ENCODE measurements at regions not wholly inside any gene's neighbourhood (a gene's known extent, or its start where the extent isn't known, plus 50 kb on each side); places are given as distances from the start of the nearest gene placed in this dataset.
A peak's percentile ranks its signal among the peaks of the same experiment; 100 is the strongest.

- H3K4me2 ChIP-seq (ENCODE audit: low read depth, low read length, poor library complexity, severe bottlenecking), result no peak overlapping the region
- no peak overlapping the region for H3K27ac ChIP-seq (ENCODE audit: low read length)
- no peak for DNase-seq
- no peaks in the 10 kb centered on the region; the same call in 1 of the 2 replicates for H3K9me2 ChIP-seq (replicated peaks; ENCODE audit: insufficient read depth, low read length)
- no peak overlapping the region for H3K4me3 ChIP-seq (ENCODE audit: low read length)
- H3K27me3 ChIP-seq (ENCODE audit: low read length), result no peaks in the 10 kb centered on the region
- no peaks in the 10 kb centered on the region for H4K20me1 ChIP-seq (ENCODE audit: insufficient read depth, low read depth, low read length)
- no peaks in the 10 kb centered on the region for H3K36me3 ChIP-seq (ENCODE audit: insufficient read depth, low read length)
- H2AFZ ChIP-seq (ENCODE audit: low read length), result no peak overlapping the region
- H3K9ac ChIP-seq (ENCODE audit: low read length), result no peak overlapping the region
- no peaks in the 10 kb centered on the region for H3K79me2 ChIP-seq (ENCODE audit: low read length)
- H3K9me3 ChIP-seq (ENCODE audit: low read length), result no peaks in the 10 kb centered on the region
- peaks cover 14% of the 10 kb centered on the region for H3K4me1 ChIP-seq (ENCODE audit: low read length)
Observed at GRCh38 chr9:13898957-13899356, 415.0 kb downstream of the NFIB start.

GRCh38 chr9:13896922-13897835 lies 416.8 kb downstream of the NFIB start:
- H4K20me1 ChIP-seq (ENCODE audit: insufficient read depth, low read depth, low read length), result no peaks in the 10 kb centered on the region
- no peak overlapping the region for H3K27ac ChIP-seq (ENCODE audit: low read length)
- H3K4me1 ChIP-seq (ENCODE audit: low read length), result peaks cover 14% of the 10 kb centered on the region
- no peaks in the 10 kb centered on the region for H3K79me2 ChIP-seq (ENCODE audit: low read length)
- peak; percentile 61 for DNase-seq
- H2AFZ ChIP-seq (ENCODE audit: low read length), result no peak overlapping the region
- H3K9me3 ChIP-seq (ENCODE audit: low read length), result no peaks in the 10 kb centered on the region
- H3K4me3 ChIP-seq (ENCODE audit: low read length), result no peak overlapping the region
- peak overlapping the region; percentile 27 for H3K4me2 ChIP-seq (ENCODE audit: low read depth, low read length, poor library complexity, severe bottlenecking)
- no peak overlapping the region for H3K9ac ChIP-seq (ENCODE audit: low read length)
- H3K27me3 ChIP-seq (ENCODE audit: low read length), result no peaks in the 10 kb centered on the region
- no peaks in the 10 kb centered on the region; the same call in 1 of the 2 replicates for H3K9me2 ChIP-seq (replicated peaks; ENCODE audit: insufficient read depth, low read length)
- no peaks in the 10 kb centered on the region for H3K36me3 ChIP-seq (ENCODE audit: insufficient read depth, low read length)

DNA sequence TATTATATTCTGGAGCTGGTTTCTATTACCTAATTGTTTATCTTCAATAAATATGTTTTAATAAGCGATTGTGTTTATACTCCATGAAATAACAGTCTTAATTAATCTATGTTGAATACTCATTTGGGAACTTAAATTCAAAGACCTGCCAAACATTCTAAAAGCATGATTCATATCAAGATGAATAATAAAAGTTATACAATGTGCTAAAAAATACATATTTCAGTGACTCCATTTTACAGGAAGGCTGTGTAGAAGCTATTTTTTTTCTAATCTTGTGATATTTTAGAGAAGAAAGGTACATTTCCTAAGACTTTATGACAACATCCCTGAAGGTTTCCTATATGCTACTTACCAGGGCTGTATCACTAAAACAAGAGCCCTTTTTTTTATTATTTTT lies 417.9 kb downstream of the NFIB start:
- Histone ChIP-seq H3K4me1 (ENCODE audit: low read length) (peaks cover 14% of the 10 kb centered on the region), H3K4me2 (ENCODE audit: low read depth, low read length, poor library complexity, severe bottlenecking) (no peak overlapping the region), H3K27ac (ENCODE audit: low read length) (no peak overlapping the region), H3K9me3 (ENCODE audit: low read length) (no peaks in the 10 kb centered on the region), H3K36me3 (ENCODE audit: insufficient read depth, low read length) (no peaks in the 10 kb centered on the region), H3K79me2 (ENCODE audit: low read length) (no peaks in the 10 kb centered on the region), H3K9me2 (replicated peaks; ENCODE audit: insufficient read depth, low read length) (no peaks in the 10 kb centered on the region), H4K20me1 (ENCODE audit: insufficient read depth, low read depth, low read length) (no peaks in the 10 kb centered on the region), H3K27me3 (ENCODE audit: low read length) (no peaks in the 10 kb centered on the region), H3K9ac (ENCODE audit: low read length) (no peak overlapping the region), H2AFZ (ENCODE audit: low read length) (no peak overlapping the region), H3K4me3 (ENCODE audit: low read length) (no peak overlapping the region)
- no peak for DNase-seq

DNA sequence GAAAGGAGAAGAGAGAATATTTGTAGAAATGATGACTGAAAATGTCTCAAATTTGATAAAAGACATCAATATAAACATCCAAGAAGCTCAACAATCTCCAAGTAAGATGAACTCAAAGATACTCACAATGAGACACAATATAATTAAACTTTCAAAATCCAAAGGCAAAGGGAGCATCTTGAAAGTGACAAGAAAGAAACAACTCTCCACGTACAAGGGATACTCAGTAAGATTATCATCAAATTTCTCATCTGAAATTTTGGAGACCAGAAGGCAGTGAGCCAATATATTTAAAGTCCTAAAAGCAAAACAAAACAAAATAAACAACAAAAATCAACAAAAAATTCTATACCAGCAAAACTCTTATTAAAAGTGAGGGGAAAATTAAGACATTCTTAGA lies 428.7 kb downstream of the NFIB start:
- H3K9me2 ChIP-seq (replicated peaks; ENCODE audit: insufficient read depth, low read length), result no peaks in the 10 kb centered on the region
- H3K4me1 ChIP-seq (ENCODE audit: low read length), result no peaks in the 10 kb centered on the region
- no peak for DNase-seq
- no peaks in the 10 kb centered on the region for H3K27me3 ChIP-seq (ENCODE audit: low read length)
- peaks cover 8% of the 10 kb centered on the region for H3K9me3 ChIP-seq (ENCODE audit: low read length)
- H3K79me2 ChIP-seq (ENCODE audit: low read length), result no peaks in the 10 kb centered on the region
- H3K4me3 ChIP-seq (ENCODE audit: low read length), result no peak overlapping the region
- no peak overlapping the region for H3K27ac ChIP-seq (ENCODE audit: low read length)
- H3K36me3 ChIP-seq (ENCODE audit: insufficient read depth, low read length), result no peaks in the 10 kb centered on the region
- H4K20me1 ChIP-seq (ENCODE audit: insufficient read depth, low read depth, low read length), result no peaks in the 10 kb centered on the region
- no peak overlapping the region for H3K4me2 ChIP-seq (ENCODE audit: low read depth, low read length, poor library complexity, severe bottlenecking)
- H2AFZ ChIP-seq (ENCODE audit: low read length), result no peak overlapping the region
- no peak overlapping the region for H3K9ac ChIP-seq (ENCODE audit: low read length)

- H3K9ac ChIP-seq (ENCODE audit: low read length), result no peak overlapping the region
- no peaks in the 10 kb centered on the region for H4K20me1 ChIP-seq (ENCODE audit: insufficient read depth, low read depth, low read length)
- H3K9me3 ChIP-seq (ENCODE audit: low read length), result peaks cover 4% of the 10 kb centered on the region
- H3K36me3 ChIP-seq (ENCODE audit: insufficient read depth, low read length), result no peaks in the 10 kb centered on the region
- H3K27me3 ChIP-seq (ENCODE audit: low read length), result no peaks in the 10 kb centered on the region
- DNase-seq, result no peak
- H3K4me1 ChIP-seq (ENCODE audit: low read length), result peaks cover 13% of the 10 kb centered on the region
- no peak overlapping the region for H3K27ac ChIP-seq (ENCODE audit: low read length)
- H3K4me2 ChIP-seq (ENCODE audit: low read depth, low read length, poor library complexity, severe bottlenecking), result no peak overlapping the region
- no peaks in the 10 kb centered on the region for H3K79me2 ChIP-seq (ENCODE audit: low read length)
- no peak overlapping the region for H3K4me3 ChIP-seq (ENCODE audit: low read length)
- H2AFZ ChIP-seq (ENCODE audit: low read length), result no peak overlapping the region
- H3K9me2 ChIP-seq (replicated peaks; ENCODE audit: insufficient read depth, low read length), result no peaks in the 10 kb centered on the region
Observed at GRCh38 chr9:13879981-13880380, 434.0 kb downstream of the NFIB start.

DNA sequence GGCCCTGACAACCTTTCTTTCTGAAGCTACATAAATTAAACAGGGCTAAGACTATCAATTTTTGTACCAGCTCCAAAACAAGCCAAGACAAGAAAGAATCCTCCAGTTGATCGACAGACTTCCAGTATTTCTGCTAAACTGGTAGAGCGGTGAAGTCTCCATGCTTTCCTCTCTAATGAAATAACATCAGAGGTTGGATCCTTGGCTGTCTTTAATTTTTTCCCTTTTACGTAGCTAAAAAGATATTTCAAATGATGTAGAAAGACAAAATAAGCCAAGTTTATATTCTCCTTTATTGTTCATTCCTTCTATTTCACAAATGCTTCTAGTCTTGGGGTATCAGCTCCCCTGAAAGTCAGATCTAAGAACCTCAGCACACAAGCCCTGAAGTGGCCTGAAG lies 434.9 kb downstream of the NFIB start:
- no peak overlapping the region for H3K4me3 ChIP-seq (ENCODE audit: low read length)
- no peaks in the 10 kb centered on the region for H3K9me2 ChIP-seq (replicated peaks; ENCODE audit: insufficient read depth, low read length)
- H3K4me1 ChIP-seq (ENCODE audit: low read length), result peaks cover 13% of the 10 kb centered on the region
- H2AFZ ChIP-seq (ENCODE audit: low read length), result peak overlapping the region; percentile 22; the same call in 1 of the 2 replicates
- H3K36me3 ChIP-seq (ENCODE audit: insufficient read depth, low read length), result no peaks in the 10 kb centered on the region
- DNase-seq, result no peak
- H3K9me3 ChIP-seq (ENCODE audit: low read length), result no peaks in the 10 kb centered on the region
- H3K4me2 ChIP-seq (ENCODE audit: low read depth, low read length, poor library complexity, severe bottlenecking), result no peak overlapping the region
- no peak overlapping the region for H3K9ac ChIP-seq (ENCODE audit: low read length)
- H3K27me3 ChIP-seq (ENCODE audit: low read length), result no peaks in the 10 kb centered on the region
- H3K79me2 ChIP-seq (ENCODE audit: low read length), result no peaks in the 10 kb centered on the region
- no peak overlapping the region for H3K27ac ChIP-seq (ENCODE audit: low read length)
- no peaks in the 10 kb centered on the region for H4K20me1 ChIP-seq (ENCODE audit: insufficient read depth, low read depth, low read length)

- Histone ChIP-seq H2AFZ (ENCODE audit: low read length) (no peak overlapping the region), H3K36me3 (ENCODE audit: insufficient read depth, low read length) (no peaks in the 10 kb centered on the region), H3K4me2 (ENCODE audit: low read depth, low read length, poor library complexity, severe bottlenecking) (no peak overlapping the region), H3K9me2 (replicated peaks; ENCODE audit: insufficient read depth, low read length) (no peaks in the 10 kb centered on the region), H3K4me1 (ENCODE audit: low read length) (peaks cover 13% of the 10 kb centered on the region), H3K27me3 (ENCODE audit: low read length) (no peaks in the 10 kb centered on the region), H3K4me3 (ENCODE audit: low read length) (no peak overlapping the region), H3K9ac (ENCODE audit: low read length) (no peak overlapping the region), H3K9me3 (ENCODE audit: low read length) (no peaks in the 10 kb centered on the region), H3K27ac (ENCODE audit: low read length) (no peak overlapping the region), H4K20me1 (ENCODE audit: insufficient read depth, low read depth, low read length) (no peaks in the 10 kb centered on the region), H3K79me2 (ENCODE audit: low read length) (no peaks in the 10 kb centered on the region)
- DNase-seq, result no peak
Observed at GRCh38 chr9:13878241-13878711, 435.7 kb downstream of the NFIB start.

GRCh38 chr9:13876741-13877140 lies 437.2 kb downstream of the NFIB start:
- Histone ChIP-seq H4K20me1 (ENCODE audit: insufficient read depth, low read depth, low read length) (no peaks in the 10 kb centered on the region), H3K27ac (ENCODE audit: low read length) (no peak overlapping the region), H3K36me3 (ENCODE audit: insufficient read depth, low read length) (no peaks in the 10 kb centered on the region), H3K9ac (ENCODE audit: low read length) (no peak overlapping the region), H3K79me2 (ENCODE audit: low read length) (no peaks in the 10 kb centered on the region), H2AFZ (ENCODE audit: low read length) (no peak overlapping the region), H3K4me3 (ENCODE audit: low read length) (no peak overlapping the region), H3K9me2 (replicated peaks; ENCODE audit: insufficient read depth, low read length) (no peaks in the 10 kb centered on the region), H3K4me2 (ENCODE audit: low read depth, low read length, poor library complexity, severe bottlenecking) (no peak overlapping the region), H3K4me1 (ENCODE audit: low read length) (peaks cover 13% of the 10 kb centered on the region), H3K27me3 (ENCODE audit: low read length) (no peaks in the 10 kb centered on the region), H3K9me3 (ENCODE audit: low read length) (no peaks in the 10 kb centered on the region)
- DNase-seq, result no peak

Data from Karpas-422 (cell line).